ACC112 (cell line): ENCODE measurements at regions not wholly inside any gene's neighbourhood (a gene's known extent, or its start where the extent isn't known, plus 50 kb on each side); places are given as distances from the start of the nearest gene placed in this dataset.

Experiments
- H2AFZ ChIP-seq: fragments of 200-600 bp; sonication (generic); one replicate; pipeline ENCODE4 v1.6.0; 2017; ENCODE audit warnings: antibody characterized with exemption, low read length; ENCODE audit not compliant: unreplicated experiment
- H3K27ac ChIP-seq: fragments of 200-600 bp; sonication (generic); 2 replicates; pipeline ENCODE4 v1.5.1; 2014; ENCODE audit warnings: low read depth, mild to moderate bottlenecking, antibody characterized with exemption, low read length, moderate library complexity
- H3K27me3 ChIP-seq: fragments of 200-600 bp; sonication (generic); 2 replicates; pipeline ENCODE4 v1.6.1; 2014; ENCODE audit warnings: mild to moderate bottlenecking, antibody characterized with exemption, low read length, moderate library complexity, mixed read lengths; ENCODE audit not compliant: insufficient read depth
- H3K36me3 ChIP-seq: fragments of 200-600 bp; sonication (generic); 2 replicates; pipeline ENCODE4 v1.6.1; 2016; ENCODE audit warnings: mild to moderate bottlenecking, antibody characterized with exemption, low read length, moderate library complexity, mixed read lengths; ENCODE audit not compliant: insufficient read depth
- H3K4me1 ChIP-seq: fragments of 200-600 bp; sonication (generic); one replicate; pipeline ENCODE4 v1.6.1; 2016; ENCODE audit warnings: low read length, mixed read lengths; ENCODE audit not compliant: insufficient read depth, unreplicated experiment, control insufficient read depth
- H3K4me3 ChIP-seq: fragments of 200-600 bp; sonication (generic); 2 replicates; pipeline ENCODE4 v1.5.1; 2014; ENCODE audit warnings: mild to moderate bottlenecking, low read depth, low read length
- H3K79me2 ChIP-seq: fragments of 200-600 bp; sonication (generic); one replicate; pipeline ENCODE4 v1.6.0; 2016; ENCODE audit warnings: low read length; ENCODE audit not compliant: control insufficient read depth, unreplicated experiment, insufficient read depth

DNA sequence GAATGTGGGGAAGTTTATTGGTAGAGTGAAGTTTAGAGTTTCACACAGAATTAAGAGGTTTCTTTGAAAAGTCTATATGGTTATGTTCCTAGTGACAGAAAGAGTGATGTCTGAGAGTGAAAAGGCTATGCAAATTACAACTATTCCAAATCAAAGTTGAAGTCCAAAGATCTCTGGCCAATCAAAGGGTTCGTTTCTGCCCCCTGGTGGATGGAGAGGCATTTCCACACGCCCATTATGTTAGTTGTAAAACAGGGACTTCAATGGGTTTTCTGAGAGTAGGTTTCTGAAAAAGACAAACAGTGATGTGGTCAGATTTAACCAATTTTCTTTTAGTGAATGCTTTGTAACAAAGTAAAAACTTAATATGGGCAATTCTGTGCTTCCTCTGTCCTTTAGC is 441.5 kb upstream of the POU3F3 start:
- no peaks in the 10 kb centered on the region for H3K79me2 ChIP-seq
- no peaks in the 10 kb centered on the region for H3K4me1 ChIP-seq
- H3K27ac ChIP-seq, result no peak overlapping the region
- H3K27me3 ChIP-seq, result 0 out of 2 replicates have a peak, but pooled peaks cover 5% of the 10 kb centered on the region
- H2AFZ ChIP-seq, result no peak overlapping the region
- H3K4me3 ChIP-seq, result no peak overlapping the region
- no peaks in the 10 kb centered on the region for H3K36me3 ChIP-seq

DNA sequence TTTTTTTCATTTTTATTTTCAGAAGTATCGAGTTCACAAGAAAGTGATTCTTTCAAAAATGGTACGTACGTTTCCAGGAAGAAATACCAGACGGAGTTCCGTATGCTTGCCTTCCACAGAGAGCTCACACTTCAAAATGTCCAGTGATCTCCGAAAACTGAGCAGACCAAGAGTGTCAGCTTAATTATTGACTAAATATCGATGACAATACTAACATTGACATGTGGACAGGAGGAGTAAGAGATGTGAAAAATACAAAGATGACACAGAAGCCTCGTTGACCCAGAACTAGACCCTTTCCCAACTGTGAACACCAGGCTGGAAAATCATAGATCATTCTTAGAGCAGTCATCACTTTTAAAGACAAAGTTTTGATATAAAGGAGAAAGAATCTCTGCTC is 440.0 kb upstream of the POU3F3 start:
- H3K4me3 ChIP-seq, result no peak overlapping the region
- H3K4me1 ChIP-seq, result no peaks in the 10 kb centered on the region
- no peaks in the 10 kb centered on the region for H3K79me2 ChIP-seq
- H2AFZ ChIP-seq, result no peak overlapping the region
- H3K36me3 ChIP-seq, result no peaks in the 10 kb centered on the region
- 0 out of 2 replicates have a peak, but pooled peaks cover 5% of the 10 kb centered on the region for H3K27me3 ChIP-seq
- no peak overlapping the region for H3K27ac ChIP-seq

DNA sequence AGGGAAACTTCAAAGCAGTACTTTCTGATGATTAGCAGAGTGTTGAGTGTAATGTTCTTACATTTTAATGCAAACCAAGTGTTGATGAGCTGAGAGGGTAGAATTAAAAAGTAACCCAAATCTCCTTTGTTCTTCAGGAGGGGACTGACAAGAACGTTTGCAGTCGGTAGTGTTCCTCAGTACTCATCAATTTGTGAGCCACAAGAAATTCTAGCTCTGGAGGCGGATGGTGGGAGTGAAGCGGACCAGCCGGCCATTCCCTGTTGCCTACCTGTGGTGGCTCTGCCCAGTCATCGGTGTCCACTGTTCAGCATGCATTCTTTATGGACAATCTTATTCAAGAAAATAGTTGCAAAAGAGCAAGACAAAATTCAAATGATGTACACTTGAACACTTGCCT is 438.6 kb upstream of the POU3F3 start:
- H3K36me3 ChIP-seq, result no peaks in the 10 kb centered on the region
- H3K27ac ChIP-seq, result no peak overlapping the region
- H2AFZ ChIP-seq, result no peak overlapping the region
- H3K4me1 ChIP-seq, result no peaks in the 10 kb centered on the region
- no peaks in the 10 kb centered on the region for H3K79me2 ChIP-seq
- 0 out of 2 replicates have a peak, but pooled peaks cover 5% of the 10 kb centered on the region for H3K27me3 ChIP-seq
- no peak overlapping the region for H3K4me3 ChIP-seq

DNA sequence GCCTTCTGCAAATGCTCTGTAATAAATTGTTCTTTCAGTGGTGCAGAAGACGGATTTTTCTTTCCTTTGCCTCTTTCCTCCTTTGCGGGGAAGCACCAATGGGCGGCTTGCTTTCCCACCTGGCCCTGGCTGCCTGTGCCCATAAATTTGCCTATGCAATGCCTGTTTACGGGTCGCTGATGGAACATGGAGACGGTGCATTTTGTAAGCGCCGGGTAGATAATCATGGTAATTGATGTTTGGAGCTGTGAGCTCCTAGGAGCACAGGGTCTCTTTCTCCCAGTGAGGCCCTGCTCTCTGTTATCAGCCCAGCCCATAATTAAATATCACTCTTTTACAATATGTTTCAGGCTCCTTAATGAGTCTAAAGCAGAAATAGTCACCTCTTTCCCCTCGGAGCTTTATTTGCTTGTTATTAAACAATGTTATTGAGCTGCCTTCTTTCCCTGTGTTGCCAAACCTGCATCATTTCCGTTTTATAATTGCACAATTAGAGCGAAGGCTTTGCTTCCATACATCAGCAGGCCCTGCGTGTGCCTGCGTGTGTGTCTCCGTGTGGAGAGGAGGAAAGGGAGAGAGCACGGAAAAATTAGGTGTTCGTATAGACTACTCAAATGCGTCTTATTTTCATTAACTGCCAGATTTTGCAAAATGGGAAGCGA is 437.4 kb upstream of the POU3F3 start:
- H3K79me2 ChIP-seq, result no peaks in the 10 kb centered on the region
- H3K4me3 ChIP-seq, result no peak overlapping the region
- H3K4me1 ChIP-seq, result no peaks in the 10 kb centered on the region
- H3K36me3 ChIP-seq, result no peaks in the 10 kb centered on the region
- 0 out of 2 replicates have a peak, but pooled peaks cover 5% of the 10 kb centered on the region for H3K27me3 ChIP-seq
- H2AFZ ChIP-seq, result no peak overlapping the region
- H3K27ac ChIP-seq, result no peak overlapping the region

DNA sequence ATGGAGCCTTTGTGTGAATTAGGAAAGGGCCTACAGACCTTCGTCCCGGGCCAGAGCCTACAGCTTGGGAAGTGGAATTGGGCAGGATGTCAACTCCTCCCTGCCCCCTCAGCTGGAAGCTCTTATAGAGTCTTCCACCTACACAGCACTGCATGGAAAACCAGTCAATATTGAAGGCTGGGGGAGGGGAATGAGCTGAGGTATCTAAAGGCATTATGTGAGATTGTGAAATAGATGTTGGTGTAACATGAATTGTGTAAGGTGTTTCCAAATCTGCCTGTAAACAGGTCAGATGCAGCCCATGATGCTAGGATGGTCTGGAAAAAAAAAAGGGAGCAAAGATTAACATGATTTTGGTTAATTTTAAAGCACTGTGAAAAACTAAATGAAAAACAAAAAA is 433.5 kb upstream of the POU3F3 start:
- Histone ChIP-seq H2AFZ (no peak overlapping the region), H3K27me3 (no peaks in the 10 kb centered on the region), H3K36me3 (no peaks in the 10 kb centered on the region), H3K4me1 (no peaks in the 10 kb centered on the region), H3K79me2 (no peaks in the 10 kb centered on the region), H3K4me3 (no peak overlapping the region), H3K27ac (no peak overlapping the region)

DNA sequence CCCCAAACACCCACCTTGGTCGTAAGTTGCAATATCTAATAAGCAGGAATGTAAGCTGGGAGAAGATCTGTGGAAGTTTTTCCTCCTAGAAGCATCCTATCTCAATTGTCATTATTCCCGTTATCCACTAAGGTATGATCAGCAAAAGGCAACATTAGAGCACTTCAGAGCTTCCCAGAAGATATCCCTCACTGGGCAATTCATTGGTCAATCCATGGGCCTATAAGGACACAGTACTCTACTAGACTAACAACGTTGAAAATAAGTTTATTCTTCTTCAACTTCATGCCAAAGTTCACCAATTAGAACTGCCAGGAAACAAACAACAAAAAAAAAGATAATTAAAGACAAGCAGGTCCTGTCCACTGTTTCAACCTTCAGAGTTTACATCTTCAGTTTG is 433.0 kb upstream of the POU3F3 start:
- no peaks in the 10 kb centered on the region for H3K79me2 ChIP-seq
- H3K4me1 ChIP-seq, result no peaks in the 10 kb centered on the region
- no peaks in the 10 kb centered on the region for H3K27me3 ChIP-seq
- no peak overlapping the region for H3K4me3 ChIP-seq
- H3K27ac ChIP-seq, result no peak overlapping the region
- H3K36me3 ChIP-seq, result no peaks in the 10 kb centered on the region
- H2AFZ ChIP-seq, result no peak overlapping the region

DNA sequence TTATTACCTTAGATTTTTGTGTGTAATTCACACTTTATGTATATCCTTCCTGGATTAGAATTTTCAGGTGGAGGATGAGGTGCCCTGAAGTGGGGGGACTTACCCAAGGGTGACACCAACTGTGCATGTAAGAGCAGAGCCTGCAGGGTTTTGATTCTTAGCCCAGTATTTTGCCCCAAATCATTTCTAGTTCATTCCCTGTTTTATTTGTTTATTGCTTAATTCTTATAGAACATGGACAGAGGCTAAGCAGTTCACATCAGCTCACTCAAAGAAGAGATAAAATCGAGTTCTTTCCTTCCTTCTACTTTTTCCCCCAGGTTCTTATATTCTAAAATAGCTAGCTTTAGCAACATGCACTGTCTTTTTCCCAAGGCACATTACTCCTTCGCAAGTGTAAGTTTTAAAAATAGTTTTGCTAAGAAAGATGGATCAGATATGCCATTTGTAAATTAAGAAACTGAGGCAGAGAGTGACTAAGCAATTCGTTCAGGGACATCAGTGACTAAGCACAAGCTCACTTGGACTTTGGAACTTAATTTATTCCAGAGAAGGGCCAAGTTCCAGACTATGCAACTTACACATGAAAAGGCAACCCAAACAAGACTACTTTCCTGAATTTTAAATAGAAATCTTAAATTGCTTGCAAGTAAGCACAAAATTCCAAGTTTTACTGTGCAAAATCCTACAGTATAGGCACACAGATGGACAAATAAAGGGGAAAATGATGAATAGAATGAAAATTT is 427.9 kb upstream of the POU3F3 start:
- Histone ChIP-seq H3K79me2 (no peaks in the 10 kb centered on the region), H3K4me3 (no peak overlapping the region), H3K27me3 (0 out of 2 replicates have a peak, but pooled peaks cover 4% of the 10 kb centered on the region), H3K36me3 (no peaks in the 10 kb centered on the region), H3K27ac (no peak overlapping the region), H3K4me1 (no peaks in the 10 kb centered on the region), H2AFZ (no peak overlapping the region)

DNA sequence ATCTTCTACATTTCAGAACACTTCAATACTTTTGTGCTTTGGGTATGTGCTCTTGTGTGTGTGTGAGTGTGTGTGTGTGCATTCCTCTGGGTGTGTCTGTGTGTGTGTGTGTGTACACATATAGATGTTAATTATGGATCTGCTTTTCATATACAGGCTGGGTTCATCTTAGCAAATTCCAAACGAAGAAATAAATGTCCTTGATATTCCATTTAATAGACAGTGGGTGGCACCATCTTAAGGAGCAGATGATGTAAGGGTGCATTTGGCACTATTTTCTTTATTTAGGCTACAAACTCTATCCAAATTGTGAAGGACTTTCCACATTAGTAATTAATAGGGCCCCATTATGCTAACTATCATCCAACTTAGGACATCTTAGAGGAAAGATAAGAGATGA is 425.8 kb upstream of the POU3F3 start:
- Histone ChIP-seq H3K27me3 (peaks cover 4% of the 10 kb centered on the region; the same call in 1 of the 2 replicates), H3K36me3 (no peaks in the 10 kb centered on the region), H3K4me3 (no peak overlapping the region), H3K79me2 (no peaks in the 10 kb centered on the region), H3K27ac (no peak overlapping the region), H2AFZ (no peak overlapping the region), H3K4me1 (no peaks in the 10 kb centered on the region)

DNA sequence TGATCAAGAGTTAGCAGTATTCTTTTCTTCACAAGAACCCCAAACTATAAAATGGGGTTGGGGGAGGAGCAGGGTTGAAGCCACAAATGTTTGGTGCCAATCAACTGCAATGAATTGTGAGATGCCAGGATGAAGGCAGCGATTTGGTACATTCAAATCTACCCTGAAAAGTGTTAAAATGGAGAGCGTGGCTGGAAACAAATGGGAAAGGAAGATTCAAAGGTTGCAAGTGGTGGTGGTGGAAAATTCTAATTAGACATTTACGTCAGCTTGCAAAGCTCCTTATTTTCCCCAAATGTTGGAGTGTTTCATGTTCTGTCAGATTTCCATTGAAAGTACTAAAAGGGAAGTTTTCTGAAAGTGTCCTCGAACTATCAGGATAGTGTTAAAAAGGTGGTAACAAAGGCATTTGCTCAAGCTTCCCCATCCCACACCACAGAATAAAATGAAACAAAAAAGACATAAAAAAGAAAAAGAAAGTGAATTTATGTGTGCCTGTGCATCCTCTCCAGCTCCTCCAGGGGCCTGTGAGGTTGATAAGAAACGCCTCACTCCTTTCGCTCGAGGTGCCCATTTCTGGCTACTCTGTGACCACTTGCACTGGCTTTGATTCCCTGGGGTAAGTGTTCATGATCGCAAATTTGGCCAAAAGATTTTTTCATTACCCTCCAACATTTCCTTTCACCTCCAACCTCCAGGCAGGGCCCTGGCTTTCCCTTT is 424.1 kb upstream of the POU3F3 start:
- Histone ChIP-seq H3K27me3 (peaks cover 4% of the 10 kb centered on the region; the same call in 1 of the 2 replicates), H3K4me3 (no peak overlapping the region), H3K4me1 (no peaks in the 10 kb centered on the region), H3K36me3 (no peaks in the 10 kb centered on the region), H3K79me2 (no peaks in the 10 kb centered on the region), H3K27ac (no peak overlapping the region), H2AFZ (no peak overlapping the region)

DNA sequence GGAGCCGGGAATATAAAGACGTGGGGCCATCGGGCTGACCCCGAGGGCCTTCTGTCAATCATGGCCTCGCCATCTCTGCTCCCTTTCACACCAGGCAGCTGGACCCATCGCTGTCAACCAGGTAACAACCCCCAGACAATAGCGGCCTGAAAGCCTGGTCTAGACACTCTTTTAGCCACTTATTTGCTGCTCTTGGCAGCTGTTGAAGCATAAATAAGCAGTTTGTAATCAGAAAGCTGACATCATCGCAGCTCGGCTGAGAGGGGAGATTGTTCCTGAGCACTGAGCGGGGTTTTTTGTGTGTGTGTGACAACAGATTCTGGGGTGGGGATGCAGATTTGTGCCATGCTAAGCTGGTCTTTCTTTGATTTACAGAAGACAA is 423.6 kb upstream of the POU3F3 start:
- H2AFZ ChIP-seq, result no peak overlapping the region
- H3K4me1 ChIP-seq, result no peaks in the 10 kb centered on the region
- H3K79me2 ChIP-seq, result no peaks in the 10 kb centered on the region
- H3K36me3 ChIP-seq, result no peaks in the 10 kb centered on the region
- no peak overlapping the region for H3K27ac ChIP-seq
- H3K27me3 ChIP-seq, result peaks cover 4% of the 10 kb centered on the region; the same call in 1 of the 2 replicates
- H3K4me3 ChIP-seq, result no peak overlapping the region
